HFFc6 (cell line): ENCODE measurements at regions not wholly inside any gene's neighbourhood (a gene's known extent, or its start where the extent isn't known, plus 50 kb on each side); places are given as distances from the start of the nearest gene placed in this dataset.
"Not testable (repeated sequence)": the region's sequence is repeated elsewhere in the genome, so short reads cannot be mapped to it uniquely, and the experiment has no call there.

Experiments used
- DNase-seq: peaks from one replicate; pipeline ENCODE4 v3.0.0-alpha.2; 2018
- H3K27ac Mint-ChIP-seq: 2 replicates; pipeline ENCODE4 v1.8.0; 2020; ENCODE audit warnings: mild to moderate bottlenecking, mixed read lengths
- H3K27me3 Mint-ChIP-seq: 2 replicates; pipeline ENCODE4 v1.8.0; 2021; ENCODE audit warnings: mild to moderate bottlenecking, moderate library complexity, mixed read lengths; ENCODE audit not compliant: insufficient read depth
- H3K36me3 Mint-ChIP-seq: 2 replicates; pipeline ENCODE4 v1.8.0; 2021; ENCODE audit warnings: low read depth, mixed read lengths
- H3K4me1 Mint-ChIP-seq: 2 replicates; pipeline ENCODE4 v1.8.0; 2020; ENCODE audit warnings: low read depth, mixed read lengths
- H3K4me3 Mint-ChIP-seq: 2 replicates; pipeline ENCODE4 v1.8.0; 2020; ENCODE audit warnings: mild to moderate bottlenecking, moderate library complexity, mixed read lengths
- H3K9me3 Mint-ChIP-seq: 2 replicates; pipeline ENCODE4 v1.8.0; 2020; ENCODE audit warnings: mild to moderate bottlenecking, mixed read lengths
- CTCF ChIP-seq: fragments of 200-600 bp; sonication (generic); IDR thresholded peaks from 2 replicates; pipeline ENCODE4 v1.5.0; 2021; ENCODE audit warnings: antibody characterized with exemption, mild to moderate bottlenecking

- Mint-ChIP-seq H3K4me3 (no peak overlapping the region), H3K9me3 (peaks cover 4% of the 10 kb centered on the region), H3K36me3 (no peaks in the 10 kb centered on the region), H3K27me3 (peaks cover 1% of the 10 kb centered on the region; the same call in 1 of the 2 replicates), H3K27ac (no peak overlapping the region), H3K4me1 (no peaks in the 10 kb centered on the region)
- TF ChIP-seq CTCF = no peak
- DNase-seq = no peak
These were observed 55.1 kb upstream of the F9 start for GRCh38 chrX:139475432-139475831.

GRCh38 chrX:139461945-139462344 lies 68.6 kb upstream of the F9 start:
- not testable (repeated sequence) for H3K27me3 Mint-ChIP-seq, DNase-seq, H3K36me3 Mint-ChIP-seq, H3K4me3 Mint-ChIP-seq, H3K4me1 Mint-ChIP-seq, H3K27ac Mint-ChIP-seq, H3K9me3 Mint-ChIP-seq

GRCh38 chrX:139454743-139455142 lies 75.8 kb upstream of the F9 start:
- Mint-ChIP-seq H3K36me3 (no peaks in the 10 kb centered on the region), H3K4me1 (no peaks in the 10 kb centered on the region)
- no peak for TF ChIP-seq CTCF

GRCh38 chrX:139448996-139449395 lies 81.5 kb upstream of the F9 start:
- DNase-seq = no peak
- no peak overlapping the region for H3K27ac Mint-ChIP-seq
- H3K27me3 Mint-ChIP-seq = no peaks in the 10 kb centered on the region; the same call in 1 of the 2 replicates
- no peak for TF ChIP-seq CTCF
- no peak overlapping the region for H3K4me3 Mint-ChIP-seq
- peaks cover 4% of the 10 kb centered on the region; the same call in 1 of the 2 replicates for H3K9me3 Mint-ChIP-seq
- H3K36me3 Mint-ChIP-seq = no peaks in the 10 kb centered on the region
- H3K4me1 Mint-ChIP-seq = no peaks in the 10 kb centered on the region

More at GRCh38 chrX:139454743-139455142, 75.8 kb upstream of the F9 start:
- Mint-ChIP-seq H3K4me3 (no peak overlapping the region), H3K9me3 (no peaks in the 10 kb centered on the region; the same call in 1 of the 2 replicates), H3K27ac (no peak overlapping the region), H3K27me3 (no peaks in the 10 kb centered on the region)
- DNase-seq = no peak

GRCh38 chrX:139446832-139447231 lies 83.7 kb upstream of the F9 start:
- TF ChIP-seq CTCF = no peak
- Mint-ChIP-seq H3K9me3 (peaks cover 4% of the 10 kb centered on the region; the same call in 1 of the 2 replicates), H3K4me1 (no peaks in the 10 kb centered on the region), H3K36me3 (no peaks in the 10 kb centered on the region), H3K27me3 (no peaks in the 10 kb centered on the region; the same call in 1 of the 2 replicates), H3K27ac (no peak overlapping the region), H3K4me3 (no peak overlapping the region)
- DNase-seq = no peak

GRCh38 chrX:139429913-139430312 lies 100.6 kb upstream of the F9 start:
- no peaks in the 10 kb centered on the region for H3K4me1 Mint-ChIP-seq
- peaks cover 7% of the 10 kb centered on the region; the same call in 1 of the 2 replicates for H3K9me3 Mint-ChIP-seq
- H3K27me3 Mint-ChIP-seq = no peaks in the 10 kb centered on the region
- H3K36me3 Mint-ChIP-seq = no peaks in the 10 kb centered on the region
- TF ChIP-seq CTCF = no peak
- H3K4me3 Mint-ChIP-seq = no peak overlapping the region
- DNase-seq = no peak
- H3K27ac Mint-ChIP-seq = no peak overlapping the region
